HG03175 (cell line): ENCODE measurements at regions not wholly inside any gene's neighbourhood (a gene's known extent, or its start where the extent isn't known, plus 50 kb on each side); places are given as distances from the start of the nearest gene placed in this dataset.

Experiments
- ATAC-seq: cut with Tn5 transposase; IDR thresholded peaks from one replicate; pipeline ENCODE4 v1.9.1; 2021; ENCODE audit warnings: mild to moderate bottlenecking, moderate library complexity; ENCODE audit not compliant: unreplicated experiment

- no peak for ATAC-seq
Measured at GRCh38 chr12:43052441-43052840, 462.9 kb upstream of the PRICKLE1 start.

GRCh38 chr12:43044241-43044640 is 454.7 kb upstream of the PRICKLE1 start:
- no peak for ATAC-seq

GRCh38 chr12:43038991-43039390 is 449.4 kb upstream of the PRICKLE1 start:
- ATAC-seq: no peak

- ATAC-seq: no peak
Measured at GRCh38 chr12:43029971-43030370, 440.4 kb upstream of the PRICKLE1 start.

GRCh38 chr12:43028826-43029225 is 439.3 kb upstream of the PRICKLE1 start:
- no peak for ATAC-seq

- no peak for ATAC-seq
Measured at GRCh38 chr12:43022838-43023237, 433.3 kb upstream of the PRICKLE1 start.

GRCh38 chr12:43015090-43015737 is 425.7 kb upstream of the PRICKLE1 start:
- no peak for ATAC-seq

- ATAC-seq: peak; percentile 87
Measured at GRCh38 chr12:43011383-43011926, 421.9 kb upstream of the PRICKLE1 start.

- no peak for ATAC-seq
Measured at GRCh38 chr12:43009846-43010240, 420.3 kb upstream of the PRICKLE1 start.

- ATAC-seq: no peak
Measured at GRCh38 chr12:43008953-43009845, 419.7 kb upstream of the PRICKLE1 start.

- ATAC-seq: no peak
Measured at GRCh38 chr12:43004908-43005307, 415.4 kb upstream of the PRICKLE1 start.

GRCh38 chr12:43004141-43004540 is 414.6 kb upstream of the PRICKLE1 start:
- ATAC-seq: no peak

GRCh38 chr12:42996869-42997431 is 407.4 kb upstream of the PRICKLE1 start:
- ATAC-seq: no peak

- ATAC-seq: no peak
Measured at GRCh38 chr12:42992826-42993225, 403.3 kb upstream of the PRICKLE1 start.

GRCh38 chr12:42990387-42990786 is 400.8 kb upstream of the PRICKLE1 start:
- no peak for ATAC-seq

- no peak for ATAC-seq
Measured at GRCh38 chr12:42987216-42987650, 397.7 kb upstream of the PRICKLE1 start.

- no peak for ATAC-seq
Measured at GRCh38 chr12:42985506-42985905, 396.0 kb upstream of the PRICKLE1 start.

- no peak for ATAC-seq
Measured at GRCh38 chr12:42982828-42983227, 393.3 kb upstream of the PRICKLE1 start.

GRCh38 chr12:42981379-42981778 is 391.8 kb upstream of the PRICKLE1 start:
- ATAC-seq: no peak

GRCh38 chr12:42980441-42980840 is 390.9 kb upstream of the PRICKLE1 start:
- ATAC-seq: no peak

GRCh38 chr12:42979746-42980145 is 390.2 kb upstream of the PRICKLE1 start:
- no peak for ATAC-seq

- ATAC-seq: no peak
Measured at GRCh38 chr12:42978708-42979107, 389.2 kb upstream of the PRICKLE1 start.
